ENCODE measurements at regions not wholly inside any gene's neighbourhood (a gene's known extent, or its start where the extent isn't known, plus 50 kb on each side); places are given as distances from the start of the nearest gene placed in this dataset.
A peak's percentile ranks its signal among the peaks of the same experiment; 100 is the strongest.
"Not testable (repeated sequence)": the region's sequence is repeated elsewhere in the genome, so short reads cannot be mapped to it uniquely, and the experiment has no call there.

DNA sequence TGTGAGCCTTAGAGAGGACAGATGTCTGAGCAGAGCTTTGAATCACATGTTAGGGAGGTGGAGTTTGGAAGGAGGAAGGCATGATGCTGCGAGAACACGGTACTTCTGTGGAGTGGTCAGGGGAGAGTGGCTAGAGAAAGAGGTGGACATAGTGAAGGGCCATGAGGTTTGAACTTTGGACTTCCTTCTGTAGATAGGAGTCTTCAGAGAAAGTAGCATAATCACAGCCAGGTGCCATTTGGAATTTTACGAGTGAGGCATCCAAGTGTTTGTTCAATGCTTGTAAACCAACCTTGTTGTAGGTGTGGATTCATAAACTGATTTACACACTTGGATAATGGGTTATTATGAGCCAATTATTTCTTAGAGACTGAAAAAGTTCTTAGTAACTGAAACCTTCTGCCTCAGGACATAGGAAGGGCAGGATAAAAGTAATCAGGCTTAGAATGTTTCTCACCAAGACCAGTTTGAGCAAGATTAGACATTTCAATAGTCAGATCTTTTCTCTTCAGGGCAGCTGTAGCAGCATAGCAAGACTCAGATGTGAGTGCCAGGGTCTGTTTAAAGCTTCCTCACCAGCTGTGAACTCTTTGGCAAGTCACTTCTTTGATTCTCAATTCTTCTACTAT is 83.5 kb upstream of the HMCN1 start:
- peaks cover 14 to 37% (median 34%) of the 10 kb centered on the region in 7 donors for H3K4me1 Mint-ChIP-seq
- no peak for DNase-seq
- Histone ChIP-seq H3K36me3 (ENCODE audit: control insufficient read depth in 2 of 3, insufficient read depth in 3 of 3, low read length in 3 of 3) (no peaks in the 10 kb centered on the region), H3K27ac (ENCODE audit: low read depth, low read length) (no peak overlapping the region), H3K4me1 (ENCODE audit: control insufficient read depth in 2 of 2, insufficient read depth in 2 of 2, low read length in 2 of 2) (peaks cover 3 to 18% of the 10 kb centered on the region in 2 donors), H3K4me3 (ENCODE audit: low read length) (no peak overlapping the region), H3K9me3 (ENCODE audit: control insufficient read depth in 2 of 3, low read length in 3 of 3) (no peaks in the 10 kb centered on the region), H3K27me3 (ENCODE audit: control insufficient read depth in 2 of 2, insufficient read depth in 2 of 2, low read length in 2 of 2) (no peaks in the 10 kb centered on the region)
- ChIA-PET POLR2A (interaction anchor here (0.6 kb wide), 2 partner anchors 313 to 517 kb away, joined by 3 to 7 read pairs; no protein-coding TSS in a partner anchor), CTCF (interaction anchor here (1.5 kb wide), 1 partner anchor 413 kb away, joined by 3 read pairs; no protein-coding TSS in a partner anchor)
- H3K27me3 Mint-ChIP-seq, result no peaks in the 10 kb centered on the region
- H3K36me3 Mint-ChIP-seq, result peaks cover 0 to 10% (median 0%) of the 10 kb centered on the region in 5 donors
- no peak for ATAC-seq
- H3K4me3 Mint-ChIP-seq, result no peak overlapping the region
- intact Hi-C loops (cut with micrococcal nuclease), result no loop called here
- H3K9me3 Mint-ChIP-seq, result peaks cover 0 to 10% (median 0%) of the 10 kb centered on the region in 11 donors
- peak overlapping the region in 4 of 9 donors; percentile 1 to 77 (median 11) for H3K27ac Mint-ChIP-seq

DNA sequence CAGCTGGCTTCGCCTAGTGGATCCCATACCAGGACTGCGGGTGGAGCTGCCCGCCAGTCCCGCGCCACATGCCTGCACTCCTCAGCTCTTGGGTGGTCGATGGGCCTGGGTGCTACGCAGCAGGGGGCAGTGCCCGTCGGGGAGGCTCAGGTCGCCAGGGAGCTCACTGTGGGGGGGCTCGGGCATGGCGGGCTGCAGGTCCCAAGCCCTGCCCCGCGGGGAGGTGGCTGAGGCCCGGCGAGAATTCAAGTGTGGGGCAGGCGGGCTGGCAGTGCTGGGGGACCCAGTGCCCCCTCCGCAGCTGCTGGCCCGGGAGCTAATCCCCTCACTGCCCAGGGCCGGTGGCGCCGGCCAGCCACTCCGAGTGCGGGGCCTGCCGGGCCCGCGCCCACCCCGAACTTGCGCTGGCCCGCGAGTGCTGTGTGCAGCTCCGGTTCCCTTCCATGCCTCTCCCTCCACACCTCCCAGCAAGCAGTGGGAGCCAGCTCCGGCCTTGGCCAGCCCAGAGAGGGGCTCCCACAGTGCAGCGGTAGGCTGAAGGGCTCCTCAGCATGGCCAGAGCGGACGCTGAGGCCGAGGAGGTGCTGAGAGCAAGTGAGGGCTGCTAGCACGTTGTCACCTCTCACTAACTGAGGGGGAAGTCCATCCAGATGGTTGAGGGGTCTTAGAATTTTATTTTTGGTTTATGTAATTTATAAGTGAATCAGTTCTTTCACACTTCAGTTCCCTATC is 85.2 kb upstream of the HMCN1 start:
- no peak for DNase-seq
- Histone ChIP-seq H3K27ac (ENCODE audit: low read depth, low read length) (no peak overlapping the region), H3K36me3 (ENCODE audit: control insufficient read depth in 2 of 3, insufficient read depth in 3 of 3, low read length in 3 of 3) (no peaks in the 10 kb centered on the region), H3K27me3 (ENCODE audit: control insufficient read depth in 2 of 2, insufficient read depth in 2 of 2, low read length in 2 of 2) (no peaks in the 10 kb centered on the region), H3K4me3 (ENCODE audit: low read length) (no peak overlapping the region), H3K9me3 (ENCODE audit: control insufficient read depth in 2 of 3, low read length in 3 of 3) (peaks cover 0 to 7% (median 0%) of the 10 kb centered on the region in 3 experiments), H3K4me1 (ENCODE audit: control insufficient read depth in 2 of 2, insufficient read depth in 2 of 2, low read length in 2 of 2) (peaks cover 3 to 19% of the 10 kb centered on the region in 2 donors)
- H3K36me3 Mint-ChIP-seq, result peaks cover 0 to 23% (median 0%) of the 10 kb centered on the region in 5 donors
- H3K9me3 Mint-ChIP-seq, result peaks cover 0 to 13% (median 1%) of the 10 kb centered on the region in 11 donors
- intact Hi-C loops (cut with micrococcal nuclease), result no loop called here
- ATAC-seq, result no peak
- H3K27ac Mint-ChIP-seq, result peak overlapping the region in 6 of 9 donors; percentile 14 to 89 (median 54)
- H3K4me1 Mint-ChIP-seq, result peaks cover 17 to 47% (median 41%) of the 10 kb centered on the region in 7 donors
- no peak overlapping the region for H3K4me3 Mint-ChIP-seq
- ChIA-PET POLR2A (interaction anchor here (1.5 kb wide), 1 partner anchor 331 kb away, joined by 4 read pairs; no protein-coding TSS in a partner anchor), CTCF (interaction anchor here (2.7 kb wide), 2 partner anchors 13 to 21 kb away, joined by 6 to 15 read pairs; no protein-coding TSS in a partner anchor)
- no peaks in the 10 kb centered on the region for H3K27me3 Mint-ChIP-seq

DNA sequence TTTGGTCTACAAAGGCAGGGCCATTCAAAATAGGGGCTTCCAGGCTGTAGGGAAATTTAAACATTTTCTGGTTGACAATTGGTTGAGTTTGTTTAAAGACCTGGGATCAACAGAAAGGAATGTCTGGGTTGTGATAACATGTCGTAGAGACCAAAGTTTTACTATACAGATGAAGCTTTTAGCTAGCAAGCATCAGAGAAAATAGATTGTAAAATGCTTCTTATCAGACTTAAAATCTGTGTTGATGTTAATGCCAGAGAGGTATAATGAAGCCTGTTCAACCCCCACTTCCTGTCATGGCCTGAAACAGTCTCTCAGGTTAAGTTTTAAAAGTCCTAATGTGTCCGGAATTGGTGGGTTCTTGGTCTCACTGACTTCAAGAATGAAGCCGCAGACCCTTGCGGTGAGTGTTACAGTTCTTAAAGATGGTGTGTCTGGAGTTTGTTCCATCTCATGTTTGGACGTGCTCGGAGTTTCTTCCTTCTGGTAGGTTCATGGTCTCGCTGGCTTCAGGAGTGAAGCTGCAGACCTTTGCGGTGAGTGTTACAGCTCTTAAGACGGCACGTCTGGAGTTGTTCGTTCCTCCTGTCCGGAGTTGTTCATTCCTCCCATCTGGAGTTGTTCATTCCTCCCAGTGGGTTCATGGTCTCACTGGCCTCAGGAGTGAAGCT is 86.5 kb upstream of the HMCN1 start:
- peak in 6 of 9 donors; percentile 10 to 53 (median 33) for DNase-seq
- Mint-ChIP-seq H3K4me1 (peaks cover 17 to 53% (median 41%) of the 10 kb centered on the region in 7 donors), H3K4me3 (peak overlapping the region in 8 of 10 donors; percentile 38 to 65 (median 58)), H3K36me3 (peaks cover 0 to 28% (median 0%) of the 10 kb centered on the region in 5 donors), H3K27ac (peak overlapping the region in 8 of 9 donors; percentile 45 to 97 (median 85)), H3K9me3 (peaks cover 0 to 19% (median 1%) of the 10 kb centered on the region in 11 donors)
- not testable (repeated sequence) for ATAC-seq; H3K27me3 Mint-ChIP-seq; H3K4me3 ChIP-seq (ENCODE audit: low read length); H3K36me3 ChIP-seq (ENCODE audit: control insufficient read depth in 2 of 3, insufficient read depth in 3 of 3, low read length in 3 of 3); H3K27me3 ChIP-seq (ENCODE audit: control insufficient read depth in 2 of 2, insufficient read depth in 2 of 2, low read length in 2 of 2); H3K9me3 ChIP-seq (ENCODE audit: control insufficient read depth in 2 of 3, low read length in 3 of 3); H3K27ac ChIP-seq (ENCODE audit: low read depth, low read length)
- ChIA-PET CTCF (interaction anchor here (1.2 to 2.7 kb wide), 3 partner anchors 12 to 51 kb away, joined by 3 to 15 read pairs (median 6); no protein-coding TSS in a partner anchor), POLR2A (interaction anchor here (1.5 to 1.6 kb wide), 2 partner anchors 13 to 330 kb away, joined by 3 to 4 read pairs; no protein-coding TSS in a partner anchor)
- peaks cover 3 to 19% of the 10 kb centered on the region in 2 donors for H3K4me1 ChIP-seq (ENCODE audit: control insufficient read depth in 2 of 2, insufficient read depth in 2 of 2, low read length in 2 of 2)
- intact Hi-C loops (cut with micrococcal nuclease), result loop anchor here in 1 of 2 donors (2.0 kb wide), 3 partner anchors 15 to 81 kb away; no protein-coding TSS in a partner anchor

DNA sequence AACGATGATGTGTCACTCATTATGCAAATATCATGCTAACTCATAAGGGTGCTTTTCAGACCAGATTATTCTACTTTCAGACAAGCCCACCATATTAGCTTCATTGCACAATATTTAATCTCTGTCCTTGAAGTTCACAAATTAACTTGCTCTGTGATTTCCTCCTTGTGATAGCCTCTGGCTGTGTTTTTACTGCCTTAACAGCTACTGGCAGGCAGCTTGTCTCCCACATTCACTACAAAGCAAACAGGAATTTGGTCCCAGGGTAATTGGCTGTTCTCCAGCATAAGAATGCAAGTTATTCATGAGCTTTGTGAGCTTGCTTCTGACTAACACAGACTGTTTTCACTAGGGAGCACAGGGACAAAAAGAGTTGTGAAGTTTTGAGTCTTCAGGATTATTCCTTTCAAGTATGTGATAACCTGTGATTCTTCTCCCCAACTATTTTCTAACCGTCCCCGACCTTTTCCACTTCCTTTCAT is 87.9 kb upstream of the HMCN1 start:
- peak overlapping the region in 7 of 9 donors; percentile 48 to 97 (median 85) for H3K27ac Mint-ChIP-seq
- no peak for ATAC-seq
- no peaks in the 10 kb centered on the region for H3K36me3 ChIP-seq (ENCODE audit: control insufficient read depth in 2 of 3, insufficient read depth in 3 of 3, low read length in 3 of 3)
- peaks cover 17 to 53% (median 41%) of the 10 kb centered on the region in 7 donors for H3K4me1 Mint-ChIP-seq
- no peak for DNase-seq
- POLR2A ChIA-PET, result interaction anchor here (0.7 to 1.6 kb wide), 2 partner anchors 11 to 45 kb away, joined by 3 read pairs; no protein-coding TSS in a partner anchor
- H3K4me1 ChIP-seq (ENCODE audit: control insufficient read depth in 2 of 2, insufficient read depth in 2 of 2, low read length in 2 of 2), result peaks cover 3 to 19% of the 10 kb centered on the region in 2 donors
- H3K9me3 ChIP-seq (ENCODE audit: control insufficient read depth in 2 of 3, low read length in 3 of 3), result peaks cover 0 to 7% (median 0%) of the 10 kb centered on the region in 3 experiments
- H3K4me3 ChIP-seq (ENCODE audit: low read length), result no peak overlapping the region
- H3K4me3 Mint-ChIP-seq, result peak overlapping the region in 8 of 10 donors; percentile 11 to 62 (median 46)
- no peaks in the 10 kb centered on the region for H3K27me3 Mint-ChIP-seq
- H3K9me3 Mint-ChIP-seq, result peaks cover 0 to 26% (median 1%) of the 10 kb centered on the region in 11 donors
- intact Hi-C loops (cut with micrococcal nuclease), result loop anchor here in 1 of 2 donors (2.0 kb wide), 3 partner anchors 17 to 79 kb away; no protein-coding TSS in a partner anchor
- peaks cover 0 to 39% (median 0%) of the 10 kb centered on the region in 5 donors for H3K36me3 Mint-ChIP-seq
- no peak overlapping the region for H3K27ac ChIP-seq (ENCODE audit: low read depth, low read length)
- CTCF ChIA-PET, result interaction anchor here (1.2 to 2.7 kb wide), 4 partner anchors 10 to 329 kb away, joined by 3 to 15 read pairs (median 5); partner anchors contain the start of gene IVNS1ABP
- no peaks in the 10 kb centered on the region for H3K27me3 ChIP-seq (ENCODE audit: control insufficient read depth in 2 of 2, insufficient read depth in 2 of 2, low read length in 2 of 2)

DNA sequence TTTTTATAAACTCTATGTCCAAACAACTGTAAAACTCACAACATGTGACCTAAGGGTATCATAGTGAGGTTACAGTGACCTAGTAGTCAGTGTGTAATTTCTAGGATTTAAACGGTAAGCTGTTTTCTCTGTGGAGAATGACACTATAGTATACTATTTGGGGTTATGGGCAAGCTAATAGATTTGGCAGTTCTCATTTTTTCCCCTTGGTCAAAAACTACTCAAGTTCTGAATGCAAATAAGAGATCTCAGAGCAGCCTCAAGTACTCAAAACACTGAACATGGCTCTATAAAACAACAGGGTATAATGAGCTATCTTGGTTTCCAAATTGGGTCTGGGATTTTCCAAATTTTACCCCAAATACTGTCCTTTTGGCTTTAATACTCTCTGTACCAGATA is 88.5 kb upstream of the HMCN1 start:
- Mint-ChIP-seq H3K4me1 (peaks cover 17 to 53% (median 41%) of the 10 kb centered on the region in 7 donors), H3K27ac (peak overlapping the region in 2 of 9 donors; percentile 65 to 97), H3K4me3 (peak overlapping the region in 2 of 10 donors; percentile 23 to 62), H3K36me3 (peaks cover 0 to 42% (median 0%) of the 10 kb centered on the region in 5 donors), H3K9me3 (peaks cover 0 to 29% (median 1%) of the 10 kb centered on the region in 11 donors), H3K27me3 (no peaks in the 10 kb centered on the region)
- CTCF ChIA-PET, result interaction anchor here (1.7 kb wide), 1 partner anchor 328 kb away, joined by 4 read pairs; the partner anchor contains the start of gene IVNS1ABP
- no peak for DNase-seq
- no peaks in the 10 kb centered on the region for H3K27me3 ChIP-seq (ENCODE audit: control insufficient read depth in 2 of 2, insufficient read depth in 2 of 2, low read length in 2 of 2)
- POLR2A ChIA-PET, result interaction anchor here (0.7 kb wide), 1 partner anchor 44 kb away, joined by 3 read pairs; no protein-coding TSS in a partner anchor
- intact Hi-C loops (cut with micrococcal nuclease), result loop anchor here in 1 of 2 donors (2.0 kb wide), 3 partner anchors 17 to 79 kb away; no protein-coding TSS in a partner anchor
- H3K4me1 ChIP-seq (ENCODE audit: control insufficient read depth in 2 of 2, insufficient read depth in 2 of 2, low read length in 2 of 2), result peaks cover 3 to 19% of the 10 kb centered on the region in 2 donors
- peaks cover 0 to 7% (median 0%) of the 10 kb centered on the region in 3 experiments for H3K9me3 ChIP-seq (ENCODE audit: control insufficient read depth in 2 of 3, low read length in 3 of 3)
- ATAC-seq, result no peak
- H3K4me3 ChIP-seq (ENCODE audit: low read length), result no peak overlapping the region
- no peak overlapping the region for H3K27ac ChIP-seq (ENCODE audit: low read depth, low read length)
- H3K36me3 ChIP-seq (ENCODE audit: control insufficient read depth in 2 of 3, insufficient read depth in 3 of 3, low read length in 3 of 3), result no peaks in the 10 kb centered on the region

Data from naive thymus-derived CD4-positive, alpha-beta T cell (primary cell).